ENCODE measurements at regions not wholly inside any gene's neighbourhood (a gene's known extent, or its start where the extent isn't known, plus 50 kb on each side); places are given as distances from the start of the nearest gene placed in this dataset.
"Not testable (repeated sequence)": the region's sequence is repeated elsewhere in the genome, so short reads cannot be mapped to it uniquely, and the experiment has no call there.

- Histone ChIP-seq H3K9ac (ENCODE audit: low read length) (no peak overlapping the region), H3K4me3 (ENCODE audit: insufficient read depth, low read length, poor library complexity, severe bottlenecking) (no peak overlapping the region), H3K9me3 (ENCODE audit: insufficient read depth, low read length) (no peaks in the 10 kb centered on the region), H3K36me3 (ENCODE audit: low read length) (no peaks in the 10 kb centered on the region), H3F3A (ENCODE audit: insufficient read depth) (no peaks in the 10 kb centered on the region), H3K9me2 (replicated peaks; ENCODE audit: insufficient read depth, low read length) (no peaks in the 10 kb centered on the region), H3K27ac (ENCODE audit: low read depth, low read length) (no peak overlapping the region), H4K20me1 (ENCODE audit: low read depth, low read length) (no peaks in the 10 kb centered on the region), H3K27me3 (ENCODE audit: low read length) (no peaks in the 10 kb centered on the region), H2AFZ (ENCODE audit: low read depth, low read length, severe bottlenecking) (no peak overlapping the region), H3K4me2 (ENCODE audit: low read depth, low read length, poor library complexity, severe bottlenecking) (no peak overlapping the region), H3K79me2 (ENCODE audit: insufficient read depth, low read length) (no peaks in the 10 kb centered on the region)
- TF ChIP-seq, protein P1, sequence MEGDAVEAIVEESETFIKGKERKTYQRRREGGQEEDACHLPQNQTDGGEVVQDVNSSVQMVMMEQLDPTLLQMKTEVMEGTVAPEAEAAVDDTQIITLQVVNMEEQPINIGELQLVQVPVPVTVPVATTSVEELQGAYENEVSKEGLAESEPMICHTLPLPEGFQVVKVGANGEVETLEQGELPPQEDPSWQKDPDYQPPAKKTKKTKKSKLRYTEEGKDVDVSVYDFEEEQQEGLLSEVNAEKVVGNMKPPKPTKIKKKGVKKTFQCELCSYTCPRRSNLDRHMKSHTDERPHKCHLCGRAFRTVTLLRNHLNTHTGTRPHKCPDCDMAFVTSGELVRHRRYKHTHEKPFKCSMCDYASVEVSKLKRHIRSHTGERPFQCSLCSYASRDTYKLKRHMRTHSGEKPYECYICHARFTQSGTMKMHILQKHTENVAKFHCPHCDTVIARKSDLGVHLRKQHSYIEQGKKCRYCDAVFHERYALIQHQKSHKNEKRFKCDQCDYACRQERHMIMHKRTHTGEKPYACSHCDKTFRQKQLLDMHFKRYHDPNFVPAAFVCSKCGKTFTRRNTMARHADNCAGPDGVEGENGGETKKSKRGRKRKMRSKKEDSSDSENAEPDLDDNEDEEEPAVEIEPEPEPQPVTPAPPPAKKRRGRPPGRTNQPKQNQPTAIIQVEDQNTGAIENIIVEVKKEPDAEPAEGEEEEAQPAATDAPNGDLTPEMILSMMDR (IDR thresholded peaks at IDR 0.05; ENCODE audit: insufficient read depth, low read length, poor library complexity, severe bottlenecking), result no peak
- TF ChIP-seq EZH2phosphoT487 (conservative IDR thresholded peaks at IDR 0.05; ENCODE audit: low read length), result no peak
These were observed 1280.4 kb downstream of the NSUN3 start for GRCh38 chr3:95343228-95343627.

- H3K9me2 ChIP-seq (replicated peaks; ENCODE audit: insufficient read depth, low read length), result no peaks in the 10 kb centered on the region
- no peaks in the 10 kb centered on the region for H3F3A ChIP-seq (ENCODE audit: insufficient read depth)
- H3K9ac ChIP-seq (ENCODE audit: low read length), result no peak overlapping the region
- H2AFZ ChIP-seq (ENCODE audit: low read depth, low read length, severe bottlenecking), result no peak overlapping the region
- H3K27ac ChIP-seq (ENCODE audit: low read depth, low read length), result no peak overlapping the region
- no peak overlapping the region for H3K4me2 ChIP-seq (ENCODE audit: low read depth, low read length, poor library complexity, severe bottlenecking)
- no peaks in the 10 kb centered on the region for H3K36me3 ChIP-seq (ENCODE audit: low read length)
- H3K27me3 ChIP-seq (ENCODE audit: low read length), result no peaks in the 10 kb centered on the region
- H3K79me2 ChIP-seq (ENCODE audit: insufficient read depth, low read length), result no peaks in the 10 kb centered on the region
- no peak overlapping the region for H3K4me3 ChIP-seq (ENCODE audit: insufficient read depth, low read length, poor library complexity, severe bottlenecking)
- no peaks in the 10 kb centered on the region for H4K20me1 ChIP-seq (ENCODE audit: low read depth, low read length)
- TF ChIP-seq EZH2phosphoT487 (conservative IDR thresholded peaks at IDR 0.05; ENCODE audit: low read length), result no peak
- TF ChIP-seq, protein P1 (IDR thresholded peaks at IDR 0.05; ENCODE audit: insufficient read depth, low read length, poor library complexity, severe bottlenecking), result no peak
- no peaks in the 10 kb centered on the region for H3K9me3 ChIP-seq (ENCODE audit: insufficient read depth, low read length)
These were observed 1280.9 kb downstream of the NSUN3 start for GRCh38 chr3:95343767-95344166.

GRCh38 chr3:95347936-95348335, 1285.1 kb downstream of the NSUN3 start:
- H3K4me2 ChIP-seq (ENCODE audit: low read depth, low read length, poor library complexity, severe bottlenecking); H4K20me1 ChIP-seq (ENCODE audit: low read depth, low read length); H3K36me3 ChIP-seq (ENCODE audit: low read length); H3K79me2 ChIP-seq (ENCODE audit: insufficient read depth, low read length); H3K9me2 ChIP-seq (replicated peaks; ENCODE audit: insufficient read depth, low read length); H3F3A ChIP-seq (ENCODE audit: insufficient read depth); H3K4me3 ChIP-seq (ENCODE audit: insufficient read depth, low read length, poor library complexity, severe bottlenecking); H2AFZ ChIP-seq (ENCODE audit: low read depth, low read length, severe bottlenecking); H3K9ac ChIP-seq (ENCODE audit: low read length); H3K27ac ChIP-seq (ENCODE audit: low read depth, low read length); H3K9me3 ChIP-seq (ENCODE audit: insufficient read depth, low read length); H3K27me3 ChIP-seq (ENCODE audit: low read length): not testable (repeated sequence)

DNA sequence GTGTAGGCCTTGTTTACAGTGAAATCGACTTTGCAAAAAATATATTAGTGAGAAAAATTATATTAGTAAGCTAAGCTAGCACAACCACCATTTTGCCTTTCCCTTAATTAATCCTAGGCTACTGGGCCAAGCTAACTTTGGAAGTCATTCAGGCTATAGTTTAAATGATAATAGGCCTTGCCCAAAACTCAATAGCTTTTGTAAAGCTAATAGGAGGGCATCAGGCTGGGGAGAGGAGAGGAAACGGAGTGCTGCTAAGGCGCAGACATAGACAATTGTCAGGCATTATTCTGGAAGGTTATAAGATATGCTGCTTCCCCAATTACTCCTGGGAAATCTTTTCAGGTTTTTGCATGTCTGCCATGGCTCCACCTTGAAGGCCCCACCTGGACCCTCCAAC, 1286.0 kb downstream of the NSUN3 start:
- Histone ChIP-seq H3K4me3 (ENCODE audit: insufficient read depth, low read length, poor library complexity, severe bottlenecking) (no peak overlapping the region), H3K79me2 (ENCODE audit: insufficient read depth, low read length) (no peaks in the 10 kb centered on the region), H3F3A (ENCODE audit: insufficient read depth) (no peaks in the 10 kb centered on the region), H3K9me2 (replicated peaks; ENCODE audit: insufficient read depth, low read length) (no peaks in the 10 kb centered on the region), H2AFZ (ENCODE audit: low read depth, low read length, severe bottlenecking) (no peak overlapping the region), H3K27me3 (ENCODE audit: low read length) (no peaks in the 10 kb centered on the region), H4K20me1 (ENCODE audit: low read depth, low read length) (no peaks in the 10 kb centered on the region), H3K27ac (ENCODE audit: low read depth, low read length) (no peak overlapping the region), H3K4me2 (ENCODE audit: low read depth, low read length, poor library complexity, severe bottlenecking) (no peak overlapping the region), H3K9me3 (ENCODE audit: insufficient read depth, low read length) (no peaks in the 10 kb centered on the region), H3K36me3 (ENCODE audit: low read length) (no peaks in the 10 kb centered on the region), H3K9ac (ENCODE audit: low read length) (no peak overlapping the region)
- TF ChIP-seq, protein P1 (IDR thresholded peaks at IDR 0.05; ENCODE audit: insufficient read depth, low read length, poor library complexity, severe bottlenecking), result no peak
- TF ChIP-seq EZH2phosphoT487 (conservative IDR thresholded peaks at IDR 0.05; ENCODE audit: low read length), result no peak
